B cell (primary cell): ENCODE measurements at regions not wholly inside any gene's neighbourhood (a gene's known extent, or its start where the extent isn't known, plus 50 kb on each side); places are given as distances from the start of the nearest gene placed in this dataset.

Source experiments
- ATAC-seq: fragments of 200-7000 bp; cut with Tn5 transposase; one replicate; pipeline ENCODE4 v1.10.0; 2021; ENCODE audit warnings: low read depth, mild to moderate bottlenecking, moderate number of reproducible peaks, moderate library complexity
- CTCF ChIA-PET: fragments of 350-600 bp; sonication (Branson Sonifier 250); formaldehyde crosslinking; loops from one replicate; lab custom pipeline; 2021; ENCODE audit warnings: antibody characterized with exemption, inconsistent platforms; lab: Charles Lee
- POLR2A ChIA-PET: fragments of 350-600 bp; sonication (Branson Sonifier 250); formaldehyde crosslinking; loops from one replicate; lab custom pipeline; 2021; ENCODE audit warnings: antibody characterized with exemption; lab: Charles Lee
- DNase-seq: peaks from one replicate; pipeline ENCODE4 v3.0.0; 2013
- H2AFZ ChIP-seq: 2 replicates; pipeline ENCODE4 v1.6.1; 2012; ENCODE audit warnings: mild to moderate bottlenecking, low read depth, low read length; ENCODE audit not compliant: insufficient read depth, poor library complexity, severe bottlenecking
- H3K27ac ChIP-seq, 2 donors: 1 replicate in 1 of 2; 2 replicates in 1 of 2; pipeline ENCODE4 v1.5.1; 2012 to 2013; ENCODE audit warnings: low read length in 2 of 2, mild to moderate bottlenecking in 2 of 2, moderate library complexity in 1 of 2
- H3K27me3 ChIP-seq, 4 experiments: fragments of 200-600 bp in 1 of 4; sonication (generic) in 1 of 4; replicated peaks in 1 of 4; 1 replicate in 2 of 4; 2 replicates in 2 of 4; pipeline versions ENCODE4 v1.6.1 to v1.7.0; 2013 to 2016; ENCODE audit warnings: low read length in 3 of 4, mild to moderate bottlenecking in 2 of 4, mixed read lengths in 1 of 4, moderate library complexity in 1 of 4; ENCODE audit not compliant: insufficient read depth in 4 of 4, control insufficient read depth in 3 of 4; ENCODE audit errors: control extremely low read depth in 1 of 4
- H3K36me3 ChIP-seq, 2 experiments: replicated peaks in 1 of 2; 1 replicate in 1 of 2; 2 replicates in 1 of 2; pipeline versions ENCODE4 v1.6.1 to v1.7.1; 2013; ENCODE audit warnings: low read length in 1 of 2; ENCODE audit not compliant: insufficient read depth in 2 of 2, control insufficient read depth in 1 of 2; ENCODE audit errors: control extremely low read depth in 1 of 2, extremely low read depth in 1 of 2
- H3K4me1 ChIP-seq, 2 donors: fragments of 200-600 bp in 1 of 2; sonication (generic) in 1 of 2; 1 replicate in 1 of 2; 2 replicates in 1 of 2; pipeline versions ENCODE4 v1.5.1 to v1.6.1; 2013 to 2017; ENCODE audit warnings: low read length in 2 of 2; ENCODE audit not compliant: control insufficient read depth in 2 of 2, insufficient read depth in 2 of 2
- H3K4me2 ChIP-seq: replicated peaks from 2 replicates; pipeline ENCODE3; 2012; ENCODE audit warnings: mild to moderate bottlenecking, low read depth, low read length; ENCODE audit not compliant: poor library complexity, severe bottlenecking
- H3K4me3 ChIP-seq, 5 experiments: fragments of 200-600 bp in 1 of 5; sonication (generic) in 1 of 5; 1 replicate in 3 of 5; 2 replicates in 2 of 5; pipeline versions ENCODE4 v1.5.1 to v1.7.0; 2011 to 2016; ENCODE audit warnings: low read length in 4 of 5, mild to moderate bottlenecking in 4 of 5, low read depth in 2 of 5, control low read depth in 1 of 5, moderate library complexity in 1 of 5; ENCODE audit not compliant: insufficient read depth in 1 of 5; ENCODE audit errors: control extremely low read depth in 1 of 5, extremely low read depth in 1 of 5
- H3K79me2 ChIP-seq: fragments of 200-600 bp; sonication (generic); one replicate; pipeline ENCODE4 v1.6.0; 2016; ENCODE audit warnings: low read length; ENCODE audit not compliant: control insufficient read depth, insufficient read depth
- H3K9ac ChIP-seq: fragments of 200-600 bp; sonication (generic); 2 replicates; pipeline ENCODE4 v1.6.1; 2017; ENCODE audit warnings: mild to moderate bottlenecking, low read length, moderate library complexity
- H3K9me3 ChIP-seq, 3 donors: one replicate each; pipeline versions ENCODE4 v1.6.1 to v1.7.1; 2013; ENCODE audit warnings: low read length in 2 of 3; ENCODE audit not compliant: control insufficient read depth in 2 of 3, insufficient read depth in 1 of 3; ENCODE audit errors: control extremely low read depth in 1 of 3
- H4K20me1 ChIP-seq: 2 replicates; pipeline ENCODE4 v1.6.0; 2012; ENCODE audit warnings: mild to moderate bottlenecking, low read length; ENCODE audit not compliant: insufficient read depth, control insufficient read depth, poor library complexity, severe bottlenecking
- H3K27ac Mint-ChIP-seq: one replicate; pipeline ENCODE4 v1.8.0; 2021; ENCODE audit warnings: mixed read lengths
- H3K27me3 Mint-ChIP-seq: one replicate; pipeline ENCODE4 v1.8.0; 2021; ENCODE audit warnings: mixed read lengths
- H3K4me1 Mint-ChIP-seq: one replicate; pipeline ENCODE4 v1.8.0; 2021; ENCODE audit warnings: mixed read lengths
- H3K4me3 Mint-ChIP-seq: one replicate; pipeline ENCODE4 v1.8.0; 2021; ENCODE audit warnings: mixed read lengths
- H3K9me3 Mint-ChIP-seq: one replicate; pipeline ENCODE4 v1.8.0; 2022; ENCODE audit warnings: mixed read lengths; ENCODE audit not compliant: insufficient read depth
- CTCF ChIP-seq: fragments of 200-600 bp; IDR thresholded peaks from one replicate; pipeline ENCODE4 v1.8.0; 2022; ENCODE audit warnings: antibody characterized with exemption, mild to moderate bottlenecking
- EZH2 ChIP-seq: IDR thresholded peaks from 2 replicates; pipeline ENCODE4 v1.6.1; 2012; ENCODE audit warnings: borderline replicate concordance, low read depth, mild to moderate bottlenecking, moderate library complexity, low read length; ENCODE audit not compliant: insufficient read depth, poor library complexity, severe bottlenecking
- WGBS: methylation state at CpG from one replicate; pipeline ENCODE4 v1.1.5; 2013; ENCODE audit warnings: missing lambda C conversion rate; ENCODE audit not compliant: insufficient coverage; 5-methylcytosine and 5-hydroxymethylcytosine counted together
- intact Hi-C: fragments of 100-400 bp; cut with micrococcal nuclease; formaldehyde crosslinking; loops from one replicate; pipeline ENCODE4 v1.10.0; 2022

DNA sequence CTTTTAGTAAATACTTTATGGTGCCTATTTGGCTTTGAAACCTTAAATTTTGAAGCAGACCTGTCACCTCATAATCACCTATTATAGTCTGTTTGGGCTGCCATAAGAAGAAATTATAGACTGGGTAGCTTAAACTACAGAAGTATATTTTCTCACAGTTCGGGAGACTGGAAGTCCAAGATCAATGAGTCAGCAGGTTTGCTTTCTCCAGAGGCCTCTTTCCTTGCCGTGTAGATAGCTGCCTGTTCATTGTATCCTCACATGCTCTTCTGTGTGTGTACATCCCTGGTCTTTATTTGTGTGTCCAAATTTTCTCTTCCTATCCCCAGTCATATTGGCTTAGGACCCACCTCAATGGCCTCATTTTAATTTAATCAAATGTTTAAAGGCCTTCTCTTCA lies 518.2 kb downstream of the ADGRL2 start:
- Mint-ChIP-seq H3K4me3 (no peak overlapping the region), H3K4me1 (no peaks in the 10 kb centered on the region), H3K9me3 (no peaks in the 10 kb centered on the region), H3K27me3 (no peaks in the 10 kb centered on the region), H3K27ac (no peak overlapping the region)
- no peak overlapping the region for H3K9ac ChIP-seq
- ChIA-PET POLR2A (no interaction called here), CTCF (no interaction called here)
- DNase-seq (no peak), ATAC-seq (no peak)
- H3K27me3 ChIP-seq = no peaks in the 10 kb centered on the region
- intact Hi-C loops = no loop called here
- no peak overlapping the region for H3K27ac ChIP-seq
- no peak overlapping the region for H3K4me3 ChIP-seq
- no peaks in the 10 kb centered on the region for H4K20me1 ChIP-seq
- peaks cover 0 to 1% (median 0%) of the 10 kb centered on the region in 3 donors for H3K9me3 ChIP-seq
- no peaks in the 10 kb centered on the region for H3K4me1 ChIP-seq
- no peak overlapping the region for H2AFZ ChIP-seq
- H3K79me2 ChIP-seq = no peaks in the 10 kb centered on the region
- no peaks in the 10 kb centered on the region for H3K36me3 ChIP-seq
- no peak for TF ChIP-seq EZH2
- no peak for TF ChIP-seq CTCF
- no CpG with 5 or more reads among the region's 2 CpGs for WGBS
- H3K4me2 ChIP-seq = no peak overlapping the region

DNA sequence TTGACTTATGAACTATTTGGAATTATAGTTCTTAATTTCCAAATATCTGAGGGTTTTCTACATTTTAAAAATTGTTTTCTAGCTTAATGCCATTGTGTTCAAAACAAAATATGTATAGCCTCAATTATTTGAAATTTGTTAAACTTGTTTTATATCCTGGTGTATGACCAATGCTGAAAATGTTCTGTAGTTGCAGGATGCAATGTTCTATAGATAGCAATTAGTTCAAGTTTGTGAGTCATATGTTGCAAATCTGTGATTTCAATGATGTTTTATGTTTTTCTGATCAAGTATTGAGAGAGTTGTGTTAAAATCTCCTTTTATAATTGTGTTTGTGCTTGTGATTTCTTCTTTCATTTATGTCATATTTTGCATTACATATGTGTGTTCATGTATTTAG lies 517.5 kb downstream of the ADGRL2 start:
- no peak overlapping the region for H3K4me3 ChIP-seq
- intact Hi-C loops = no loop called here
- Mint-ChIP-seq H3K27me3 (no peaks in the 10 kb centered on the region), H3K4me1 (no peaks in the 10 kb centered on the region), H3K4me3 (no peak overlapping the region), H3K9me3 (no peaks in the 10 kb centered on the region), H3K27ac (no peak overlapping the region)
- H3K27ac ChIP-seq = no peak overlapping the region
- no peak for TF ChIP-seq CTCF
- no peak for TF ChIP-seq EZH2
- CTCF ChIA-PET = no interaction called here
- ATAC-seq (no peak), DNase-seq (no peak)
- no peaks in the 10 kb centered on the region for H3K36me3 ChIP-seq
- H2AFZ ChIP-seq = no peak overlapping the region
- H4K20me1 ChIP-seq = no peaks in the 10 kb centered on the region
- POLR2A ChIA-PET = no interaction called here
- no peak overlapping the region for H3K9ac ChIP-seq
- no peaks in the 10 kb centered on the region for H3K27me3 ChIP-seq
- no peak overlapping the region for H3K4me2 ChIP-seq
- no peaks in the 10 kb centered on the region for H3K79me2 ChIP-seq
- H3K4me1 ChIP-seq = no peaks in the 10 kb centered on the region
- H3K9me3 ChIP-seq = peaks cover 0 to 1% (median 0%) of the 10 kb centered on the region in 3 donors
